HG03460 (cell line): ENCODE measurements at regions not wholly inside any gene's neighbourhood (a gene's known extent, or its start where the extent isn't known, plus 50 kb on each side); places are given as distances from the start of the nearest gene placed in this dataset.
A peak's percentile ranks its signal among the peaks of the same experiment; 100 is the strongest.

Experiments
- ATAC-seq: cut with Tn5 transposase; IDR thresholded peaks from one replicate; pipeline ENCODE4 v1.9.1; 2021; ENCODE audit not compliant: unreplicated experiment

DNA sequence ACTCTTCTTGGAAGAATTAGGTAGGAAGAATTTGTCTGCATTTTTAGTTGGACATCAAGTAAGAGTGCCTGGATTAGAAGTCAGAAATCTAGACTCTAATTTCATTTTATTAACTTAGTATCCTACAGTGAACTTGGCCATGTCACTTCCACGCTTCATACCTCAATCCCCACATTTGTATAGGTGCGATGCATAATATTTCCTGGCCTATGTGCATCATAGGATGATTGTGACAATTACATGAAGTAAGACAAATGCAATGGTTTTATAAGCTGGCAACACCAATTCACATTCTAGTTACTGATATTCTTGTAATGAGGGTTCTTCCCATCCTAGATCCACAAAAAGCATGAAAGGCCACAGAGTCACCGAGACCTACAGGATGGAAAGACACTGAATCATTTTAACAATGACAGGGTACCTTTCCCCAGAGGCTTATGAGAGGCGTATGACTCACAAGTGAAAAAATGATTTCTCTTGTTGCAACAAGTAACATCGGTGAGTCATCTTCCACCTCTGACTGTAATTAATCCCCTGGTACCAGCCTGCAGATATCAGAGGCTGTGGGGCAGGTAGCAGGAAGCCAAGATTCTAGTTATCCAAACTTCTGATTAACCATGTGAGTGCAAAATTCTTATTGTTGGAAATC lies 56.0 kb upstream of the OR5AK2 start:
- ATAC-seq: no peak

DNA sequence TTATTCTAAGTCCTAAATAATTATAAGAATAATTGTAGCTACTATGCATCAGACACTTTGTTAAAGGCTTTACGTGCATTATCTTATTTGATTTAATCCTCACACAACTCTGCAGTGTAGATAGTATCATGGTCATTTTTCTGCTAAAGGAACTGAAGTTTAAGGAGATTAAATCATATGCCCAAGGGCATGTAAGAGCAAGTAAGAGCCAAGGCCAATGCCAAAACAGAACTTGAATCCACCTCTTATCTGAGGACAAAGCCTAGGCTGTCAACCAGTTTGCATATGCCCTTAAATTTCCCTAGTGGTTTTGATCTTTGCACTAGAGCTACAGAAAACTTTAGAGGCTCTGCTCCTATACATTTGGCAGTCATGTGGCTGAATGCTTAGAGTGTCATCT lies 65.6 kb upstream of the OR5AK2 start:
- ATAC-seq: no peak

DNA sequence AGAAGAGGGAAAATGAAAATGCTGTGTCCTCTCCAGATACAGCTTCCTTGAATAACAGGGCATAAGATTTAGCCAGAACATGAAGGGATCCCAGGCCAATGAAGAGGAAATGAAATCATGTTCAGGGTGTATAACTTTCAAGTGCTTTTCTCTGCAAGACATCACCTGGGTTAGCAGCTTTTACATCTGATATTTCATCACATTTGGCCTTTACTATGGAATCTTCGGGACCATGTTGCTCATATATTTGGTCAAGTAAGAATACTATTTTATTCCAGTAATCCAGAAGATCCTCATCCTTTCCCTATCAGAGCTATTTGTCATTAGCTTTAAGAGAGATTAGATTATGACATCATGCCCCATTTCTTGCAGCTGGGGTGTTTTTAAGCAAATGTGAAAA lies 66.3 kb upstream of the OR5AK2 start:
- ATAC-seq: no peak

DNA sequence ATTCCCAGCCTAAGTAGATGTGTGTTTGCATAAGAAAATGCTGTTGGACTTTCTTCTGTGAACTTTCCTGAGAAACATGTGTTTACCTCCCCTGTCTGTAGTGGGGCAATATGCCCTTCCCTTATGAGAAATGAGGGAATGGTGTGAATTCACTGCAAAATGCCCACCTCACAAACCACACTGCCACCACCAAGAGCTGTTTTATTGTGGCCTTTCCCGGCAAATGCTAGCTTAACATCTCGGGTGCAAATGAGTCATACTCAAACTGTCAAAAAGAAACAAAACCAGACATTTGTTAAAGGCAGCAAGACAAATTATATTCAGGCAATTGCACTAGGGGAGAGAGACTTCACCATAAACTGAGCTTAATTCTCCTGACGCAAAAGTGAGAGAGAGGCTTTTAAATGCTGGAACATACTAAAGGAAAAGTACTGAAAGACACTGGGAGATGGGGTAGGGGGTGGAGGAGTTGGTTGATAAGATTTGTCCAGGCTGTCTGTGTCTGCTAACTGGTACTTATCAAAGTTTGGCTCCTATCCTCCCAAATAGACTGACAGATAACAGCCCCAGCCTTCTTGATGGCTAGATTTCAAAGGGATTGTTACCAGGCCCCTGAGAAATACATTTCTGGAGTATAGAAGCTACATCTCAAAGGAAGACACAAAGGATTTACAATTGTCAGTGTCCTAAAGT lies 70.9 kb upstream of the OR5AK2 start:
- ATAC-seq: no peak

DNA sequence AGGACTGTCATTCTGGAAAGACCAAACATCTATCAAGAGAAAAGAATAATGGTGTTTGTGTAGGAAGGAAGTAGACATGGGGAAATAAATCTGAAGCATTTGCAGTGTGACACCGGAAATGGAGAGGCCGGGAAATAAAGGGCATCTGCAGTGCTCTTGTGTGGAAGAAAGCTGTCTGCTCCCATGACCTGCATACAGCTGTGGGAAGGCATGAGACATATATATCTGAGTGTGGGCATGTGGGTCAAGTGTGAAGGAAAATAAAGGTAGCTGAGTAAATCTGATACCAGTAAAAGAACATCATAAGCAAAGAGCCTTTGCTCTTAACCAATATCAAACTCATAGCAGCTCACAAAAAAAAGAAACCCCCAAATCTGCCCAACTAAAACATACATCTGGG lies 72.1 kb upstream of the OR5AK2 start:
- ATAC-seq: no peak

DNA sequence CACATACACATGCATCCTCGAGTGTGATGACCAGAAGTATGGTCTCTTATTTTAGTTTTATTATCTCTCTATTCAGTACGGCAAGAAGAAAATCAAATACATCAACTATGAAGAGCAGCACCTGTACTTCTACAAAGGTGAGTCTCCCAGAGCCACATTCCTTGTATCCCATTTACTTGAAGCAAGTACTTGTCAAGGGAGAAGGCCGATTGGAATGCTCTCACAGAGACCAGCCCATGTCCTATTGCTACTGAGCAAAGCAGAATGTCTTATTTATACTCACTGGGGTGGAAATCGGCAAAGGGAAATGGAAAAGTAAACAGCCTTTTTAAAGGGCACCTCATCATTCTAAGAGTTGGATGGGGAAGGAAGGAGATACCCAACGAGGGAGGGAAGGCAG lies 72.6 kb upstream of the OR5AK2 start:
- no peak for ATAC-seq

DNA sequence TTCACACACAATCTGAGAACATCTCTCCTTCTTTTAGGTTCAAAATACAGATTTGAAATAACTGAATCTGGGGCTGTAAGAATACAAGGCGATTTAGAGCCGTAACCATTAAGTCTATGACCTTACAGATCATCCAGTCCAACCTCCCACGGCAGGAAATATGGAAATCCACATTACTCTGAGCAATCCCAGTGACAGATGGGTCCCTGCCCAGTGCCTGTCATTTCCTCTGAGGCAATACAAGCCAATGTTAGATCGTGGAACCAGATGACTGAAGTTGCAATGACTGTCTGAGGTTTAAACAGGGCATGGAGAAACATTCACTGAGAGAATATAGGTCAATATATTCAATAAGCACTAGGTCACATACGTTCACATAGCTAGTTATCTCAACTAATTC lies 77.4 kb upstream of the OR5AK2 start:
- no peak for ATAC-seq

DNA sequence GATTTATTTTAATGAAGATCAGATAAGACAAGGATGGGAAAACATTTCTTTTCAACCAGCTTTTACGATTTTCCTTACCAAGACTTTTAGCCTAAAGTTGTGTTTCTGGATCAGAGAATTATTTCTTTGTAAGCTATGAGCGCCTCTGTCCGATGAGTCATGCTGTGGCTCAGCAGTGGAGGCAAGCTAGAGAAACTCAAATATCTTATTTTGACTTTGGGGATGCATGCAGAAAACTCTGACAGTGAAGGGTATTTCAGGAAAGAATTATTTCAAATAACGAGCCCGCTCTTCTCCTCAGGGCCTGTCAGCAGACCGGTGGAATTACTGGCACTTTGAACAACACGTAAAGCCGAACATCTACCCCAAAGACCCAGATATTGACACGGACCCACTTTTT lies 77.9 kb upstream of the OR5AK2 start:
- ATAC-seq: no peak

DNA sequence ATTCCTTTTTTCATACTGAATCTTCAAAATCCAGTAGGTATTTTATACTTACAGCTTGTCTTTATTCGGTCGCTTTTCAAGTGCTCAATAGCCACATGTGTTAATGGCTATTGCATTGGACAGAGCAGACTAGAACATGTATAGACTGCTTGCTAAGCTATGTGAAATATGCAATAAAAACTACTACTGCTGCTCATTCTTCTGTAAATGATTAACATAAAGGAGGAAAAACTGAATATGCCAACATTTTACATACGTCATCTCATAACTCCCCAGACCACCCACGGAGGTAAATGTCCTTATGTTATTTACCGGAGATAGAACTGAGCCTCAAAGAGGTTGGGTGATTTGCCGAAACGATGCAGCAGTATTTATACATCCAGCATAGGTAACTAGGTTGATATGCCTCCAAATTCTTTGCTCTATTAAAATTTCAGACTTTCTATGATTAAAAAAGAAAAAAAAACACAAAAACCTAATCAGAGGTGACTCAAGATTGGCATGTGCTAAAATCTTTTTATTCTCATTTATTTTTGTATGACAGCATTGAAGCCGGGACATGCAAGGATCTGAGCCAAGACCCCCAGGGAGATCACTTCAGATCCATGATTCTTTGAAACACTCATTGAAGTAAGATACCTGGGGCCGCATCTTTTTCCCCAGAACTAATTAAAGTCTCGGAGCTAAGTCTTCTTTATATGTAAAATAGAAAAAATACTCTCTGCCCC lies 78.5 kb upstream of the OR5AK2 start:
- no peak for ATAC-seq

DNA sequence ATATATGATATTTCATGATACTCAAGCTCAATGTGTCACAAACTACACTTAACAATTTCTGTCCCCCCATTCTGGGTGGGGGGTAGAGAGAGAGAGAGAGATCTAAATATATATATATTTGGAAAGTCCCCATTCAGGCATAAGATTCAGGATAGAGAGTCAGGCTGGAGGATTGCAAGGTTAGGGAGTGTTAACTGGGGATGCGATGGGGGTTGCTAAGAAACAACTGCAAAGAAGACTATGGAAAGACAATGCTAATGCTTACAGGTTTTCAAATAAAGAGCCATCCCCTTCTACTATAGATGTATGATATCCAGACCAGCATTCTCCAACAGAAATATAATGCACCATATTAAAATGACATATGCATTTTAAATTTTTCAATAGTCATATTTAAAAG lies 79.2 kb upstream of the OR5AK2 start:
- no peak for ATAC-seq

DNA sequence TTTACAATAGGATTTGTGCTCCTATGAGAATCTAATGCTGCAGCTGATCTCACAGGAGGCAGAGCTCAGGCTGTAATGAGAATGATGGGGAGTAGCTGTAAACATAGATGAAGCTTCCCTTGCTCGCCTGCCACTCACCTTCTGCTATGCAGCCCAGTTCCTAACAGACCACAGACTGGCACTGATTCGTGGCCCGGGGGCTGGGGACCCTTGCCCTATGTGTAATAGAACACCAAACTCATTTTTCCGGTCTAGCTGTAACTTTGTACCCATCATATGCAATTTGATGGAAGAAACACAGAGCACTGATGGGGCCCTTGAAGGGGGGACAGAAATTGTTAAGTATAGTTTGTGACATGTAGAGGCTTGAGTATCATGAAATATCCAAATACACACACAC lies 79.6 kb upstream of the OR5AK2 start:
- ATAC-seq: no peak

DNA sequence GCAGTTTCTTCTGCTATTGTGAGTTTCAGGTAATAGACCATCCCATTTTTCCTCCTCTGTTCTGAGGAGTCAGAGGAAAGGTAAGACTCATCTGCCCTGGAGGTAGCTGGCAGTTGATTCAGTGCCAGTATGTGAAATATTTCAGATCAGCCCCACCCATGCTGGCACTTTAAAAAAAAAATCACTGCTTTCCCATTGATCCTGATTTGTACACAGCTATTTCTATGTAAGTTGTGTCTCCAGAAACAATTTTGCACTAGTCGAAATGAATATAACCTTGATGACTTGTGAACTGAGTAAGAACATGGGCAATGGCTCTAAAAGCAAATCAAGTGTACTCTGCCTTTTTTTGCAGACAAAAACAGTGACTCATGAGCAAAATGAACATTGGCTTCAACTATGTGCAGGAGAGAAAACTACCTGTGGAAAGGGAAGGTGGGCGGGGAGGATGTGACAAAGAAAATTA lies 82.0 kb upstream of the OR5AK2 start:
- no peak for ATAC-seq

DNA sequence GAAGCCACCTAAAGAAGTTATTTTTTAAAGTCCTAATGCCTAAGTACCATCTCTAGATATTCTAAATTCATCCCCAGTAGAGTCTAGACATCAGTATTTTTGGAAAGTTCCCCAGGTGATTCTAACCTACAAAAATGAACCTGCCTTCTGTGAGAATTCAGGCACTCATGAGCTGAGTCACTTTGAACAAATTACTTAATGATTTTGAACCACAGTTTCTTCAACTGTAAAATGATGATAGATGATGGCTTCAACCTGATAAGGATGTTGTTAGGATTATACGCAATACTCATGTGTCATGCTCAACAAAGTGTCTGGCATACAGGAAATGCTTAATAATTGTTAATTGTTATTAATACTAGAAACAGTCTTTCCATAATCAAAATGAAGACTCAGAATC lies 82.8 kb upstream of the OR5AK2 start:
- ATAC-seq: no peak

DNA sequence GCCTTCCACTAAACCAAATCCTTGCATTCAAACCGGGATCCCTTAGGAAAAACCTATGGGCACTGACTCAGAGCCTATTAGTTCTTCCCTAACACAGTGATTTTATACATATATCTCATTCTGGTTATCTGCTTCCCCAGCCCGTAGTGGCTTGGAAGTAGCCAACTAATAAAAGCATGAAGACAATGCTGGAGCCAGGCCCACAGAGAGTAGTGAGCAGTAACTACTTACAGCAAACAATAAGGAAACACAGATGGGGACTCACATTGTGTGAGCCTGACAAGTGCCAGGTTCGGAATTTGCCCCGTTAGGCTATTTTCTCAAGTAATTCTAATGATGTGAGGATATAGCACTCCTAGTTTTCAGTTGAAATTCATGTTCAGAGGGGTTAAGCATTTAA lies 83.3 kb upstream of the OR5AK2 start:
- ATAC-seq: no peak

DNA sequence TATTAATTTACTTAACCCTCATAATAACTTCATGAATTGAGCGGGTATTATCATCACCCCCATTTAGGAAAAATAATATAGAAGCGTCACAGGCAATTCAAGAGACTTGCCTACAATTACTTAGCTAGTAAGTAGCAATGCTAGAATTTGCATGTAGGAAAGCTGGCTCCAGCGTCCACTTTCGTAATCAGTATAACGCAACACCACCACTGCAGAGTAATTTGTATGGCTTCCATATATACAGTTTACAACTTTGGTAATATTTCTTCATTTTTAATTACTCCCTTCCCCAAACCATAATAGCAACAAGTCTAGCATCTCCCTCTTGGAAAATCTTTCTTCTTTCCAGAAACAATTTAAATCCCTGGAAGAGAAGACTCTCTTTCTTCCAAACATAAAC lies 89.9 kb upstream of the OR5AK2 start:
- no peak for ATAC-seq

DNA sequence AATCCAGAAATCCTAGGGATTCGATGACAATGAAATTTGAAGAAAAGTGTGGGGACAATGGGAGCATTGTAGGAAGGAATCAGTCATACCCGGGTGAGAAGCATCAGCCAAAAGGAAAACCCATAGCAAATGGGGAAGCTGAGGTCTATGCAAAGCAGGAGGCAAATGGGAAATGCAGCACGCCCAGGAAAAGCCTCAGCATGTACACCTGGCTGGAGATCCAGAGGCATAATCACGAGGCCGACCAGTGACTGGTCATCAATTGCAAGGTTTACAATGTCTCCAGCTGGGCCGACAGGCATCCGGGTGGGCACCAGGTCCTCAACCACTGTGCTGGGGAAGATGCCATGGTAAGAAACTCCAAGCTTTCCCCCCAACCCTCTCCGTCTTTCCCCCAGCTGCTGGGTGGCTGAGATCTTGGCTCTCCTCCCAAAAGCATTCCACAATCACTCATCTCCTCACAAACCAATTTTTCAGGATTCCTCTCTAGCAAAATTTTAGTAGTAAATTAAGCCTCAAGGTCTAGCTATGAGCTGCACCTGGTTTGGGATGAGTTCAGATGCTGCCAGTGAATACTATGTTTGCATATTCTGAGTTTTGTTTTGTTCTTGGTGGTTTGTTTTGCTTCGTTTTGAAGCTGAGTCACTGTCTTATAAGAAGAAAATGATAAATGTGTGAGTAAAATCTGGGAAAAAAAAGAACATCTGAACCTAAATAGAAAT lies 98.0 kb upstream of the OR5AK2 start:
- ATAC-seq: no peak

DNA sequence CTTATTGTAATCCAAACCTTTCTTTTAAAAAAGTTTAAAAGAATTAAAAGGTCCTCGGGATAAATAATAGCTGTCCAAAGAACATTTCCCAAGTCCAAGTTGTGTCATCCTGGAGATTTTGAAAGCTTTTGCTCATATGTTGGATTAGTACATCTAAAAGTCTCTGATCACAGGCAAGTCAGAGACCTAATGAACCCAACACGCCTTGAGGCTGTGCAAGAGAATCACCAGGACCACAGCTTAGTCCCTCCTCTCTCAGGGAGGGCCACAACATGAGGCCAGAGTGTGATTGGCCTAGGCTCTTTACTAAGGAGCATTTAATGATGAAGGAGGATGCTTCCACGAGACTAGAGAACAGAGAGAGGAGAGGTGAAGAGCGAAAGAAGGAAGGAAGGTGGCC lies 98.7 kb upstream of the OR5AK2 start:
- no peak for ATAC-seq

DNA sequence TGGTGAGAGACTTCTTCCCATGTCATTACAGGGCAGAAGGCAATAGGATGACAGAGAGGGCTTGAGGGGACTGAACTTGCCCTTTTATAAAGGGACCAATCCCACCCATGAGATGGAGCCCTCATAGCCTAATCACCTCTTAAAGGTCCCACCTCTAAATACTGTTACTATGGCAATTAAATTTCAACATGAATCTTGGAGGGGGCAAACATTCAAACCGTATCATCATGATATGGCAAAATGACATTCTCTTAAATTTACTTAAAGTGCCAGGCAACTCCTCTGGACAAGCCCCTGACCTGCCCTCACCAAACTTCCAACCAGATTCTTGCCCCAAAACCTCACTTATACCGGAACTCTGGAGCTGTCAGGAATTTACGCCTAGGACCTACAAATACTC lies 100.8 kb upstream of the OR5AK2 start:
- ATAC-seq: no peak

DNA sequence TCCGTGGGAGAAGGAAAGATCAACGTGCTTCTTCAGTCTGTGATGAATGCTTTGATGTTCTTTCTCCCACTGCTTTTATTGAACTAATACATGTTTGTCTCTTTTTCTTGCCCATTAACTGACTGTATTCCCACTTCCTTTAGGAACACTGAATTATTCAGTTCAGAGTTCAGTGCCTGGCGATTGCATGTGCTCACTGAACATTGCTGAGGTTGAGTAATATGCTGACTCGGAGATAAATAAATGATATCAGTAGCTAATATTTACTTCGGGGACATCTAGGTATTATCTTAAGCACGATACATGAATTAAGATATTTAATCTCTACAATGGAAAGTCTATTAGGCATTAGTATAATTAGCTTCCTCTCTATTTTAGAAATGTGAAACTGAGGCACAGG lies 102.3 kb upstream of the OR5AK2 start:
- ATAC-seq: no peak

DNA sequence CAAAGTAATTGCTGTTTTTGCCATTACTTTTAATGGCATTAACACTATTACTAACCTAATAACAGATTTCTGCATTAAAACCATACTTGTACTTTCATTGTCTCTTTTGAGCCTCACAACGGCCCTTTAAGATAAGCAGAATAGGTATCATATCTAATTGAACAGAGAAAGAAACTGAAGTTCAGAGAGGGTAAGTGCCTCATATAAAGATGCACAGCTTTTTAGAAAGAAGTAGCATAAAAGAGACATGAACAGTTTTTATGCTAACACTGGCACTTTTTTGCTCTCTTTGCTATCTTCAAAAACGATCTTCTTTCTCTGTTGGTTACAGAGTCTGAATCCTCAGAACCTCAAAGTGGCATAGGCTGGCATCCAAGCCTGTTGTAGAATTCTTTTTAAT lies 102.9 kb upstream of the OR5AK2 start:
- ATAC-seq: no peak

DNA sequence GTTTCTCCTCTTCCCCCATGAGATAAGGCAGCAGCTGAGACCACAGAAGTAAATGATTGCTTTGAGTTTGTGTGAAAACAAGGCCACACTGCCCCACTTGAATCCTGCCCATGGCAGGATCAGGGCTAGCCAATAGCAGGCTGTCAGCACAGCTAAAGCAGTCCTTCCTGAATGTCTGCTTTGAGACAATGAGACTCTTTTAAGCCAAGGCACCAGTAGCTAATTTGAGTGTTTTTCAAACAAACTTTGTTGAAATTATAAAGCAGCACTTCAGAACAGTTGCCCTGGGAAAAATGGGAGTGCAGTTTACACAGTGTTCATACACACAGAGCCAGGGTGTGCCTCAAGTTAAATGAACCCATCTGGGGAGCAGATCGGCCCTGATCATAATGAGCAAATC lies 103.5 kb upstream of the OR5AK2 start:
- peak; percentile 63 for ATAC-seq
